ENCODE measurements at regions not wholly inside any gene's neighbourhood (a gene's known extent, or its start where the extent isn't known, plus 50 kb on each side); places are given as distances from the start of the nearest gene placed in this dataset.

DNA sequence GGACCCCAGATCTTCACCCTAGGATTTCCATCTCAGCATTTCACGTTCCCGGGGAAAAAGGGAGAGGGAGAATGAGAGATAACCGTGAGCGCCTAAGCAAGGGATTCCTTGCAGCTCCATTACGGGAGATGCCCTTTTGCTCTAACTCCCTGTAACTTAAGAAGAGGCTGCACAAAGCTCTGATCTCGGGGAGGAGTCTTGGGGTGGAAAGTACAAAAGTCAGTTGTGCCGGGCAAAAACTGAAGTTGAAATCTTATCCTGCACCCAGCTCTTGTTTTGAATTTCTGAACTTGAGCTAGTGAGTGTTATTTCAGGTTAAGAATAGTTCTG, 256.4 kb upstream of the SOX21 start:
- DNase-seq = peak; percentile 4

DNA sequence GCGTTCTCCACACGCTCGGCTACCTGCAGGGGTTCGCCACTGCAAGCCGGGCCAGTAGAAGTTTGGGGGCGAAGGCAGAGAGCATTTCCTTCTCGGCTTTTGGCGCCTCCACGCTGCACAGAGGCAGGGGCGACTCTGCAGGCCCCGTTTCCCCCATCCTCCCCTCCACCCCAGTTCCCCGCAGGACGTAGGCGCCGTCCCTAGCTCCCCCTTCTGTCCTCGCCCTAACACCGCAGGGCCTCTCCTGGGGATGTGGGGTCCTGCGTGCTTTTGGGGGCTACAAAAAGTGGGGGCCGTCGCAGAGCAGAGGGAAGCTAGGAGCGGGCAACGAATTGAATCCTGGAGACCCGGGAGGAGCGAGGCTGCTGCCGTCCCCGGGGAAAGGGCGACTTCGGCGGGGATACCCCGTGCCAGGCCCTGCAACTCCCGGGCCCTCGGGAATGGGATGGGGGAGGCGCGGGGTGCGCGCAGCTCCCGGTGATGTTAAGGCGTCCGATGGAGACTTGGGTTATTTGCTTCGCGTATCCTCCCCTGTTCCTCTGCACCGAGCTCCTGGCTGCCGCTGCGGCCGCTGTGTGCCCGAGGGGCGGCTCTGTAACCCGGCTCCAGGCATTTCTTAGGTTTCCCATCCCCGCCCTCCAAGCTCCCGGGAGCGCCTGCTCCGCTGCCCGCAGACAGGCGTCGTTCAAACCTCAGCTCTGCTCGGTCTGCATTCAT, 255.9 kb upstream of the SOX21 start:
- DNase-seq = peak; percentile 10

DNA sequence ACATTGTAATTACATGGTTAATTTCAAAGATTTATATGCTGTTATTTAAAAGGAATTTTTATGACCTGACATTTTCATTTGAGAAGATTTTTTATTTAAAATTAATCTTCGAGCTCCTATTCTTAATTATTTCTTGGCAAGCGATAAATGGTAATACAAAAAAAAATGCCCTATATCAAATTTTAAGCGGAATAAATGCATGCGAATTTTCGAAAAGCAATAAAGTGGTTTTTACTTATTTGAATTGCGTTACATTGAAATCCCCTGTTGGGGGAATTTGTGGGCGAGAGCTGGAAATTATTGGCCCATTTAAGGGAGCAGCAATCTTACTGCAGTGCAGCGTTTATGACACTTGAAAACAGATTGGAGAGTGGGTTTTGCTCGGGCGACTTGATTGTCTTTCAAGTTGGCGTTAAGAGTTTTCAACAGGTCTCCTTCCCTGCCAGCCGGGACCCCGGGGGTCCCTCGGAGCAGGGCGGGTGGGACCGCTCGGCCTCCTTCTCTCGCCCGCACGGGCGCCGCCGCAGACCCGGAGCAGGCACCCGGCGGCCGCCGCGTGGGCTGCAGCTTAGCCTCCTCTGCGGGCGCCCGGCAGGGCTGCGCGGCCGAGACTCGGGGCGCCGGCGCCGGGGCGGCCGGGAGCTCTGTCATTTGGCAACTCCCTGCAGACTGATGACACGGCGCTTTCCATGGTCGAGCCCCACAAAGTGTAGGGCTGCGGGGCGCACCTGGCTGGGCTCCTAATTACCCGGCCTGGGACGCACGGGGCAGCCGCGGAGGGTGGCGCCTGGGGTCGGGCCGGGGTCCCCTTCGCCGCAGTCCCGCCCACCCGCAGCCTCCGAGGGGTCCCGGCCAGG, 255.1 kb upstream of the SOX21 start:
- peak; percentile 44 for DNase-seq

DNA sequence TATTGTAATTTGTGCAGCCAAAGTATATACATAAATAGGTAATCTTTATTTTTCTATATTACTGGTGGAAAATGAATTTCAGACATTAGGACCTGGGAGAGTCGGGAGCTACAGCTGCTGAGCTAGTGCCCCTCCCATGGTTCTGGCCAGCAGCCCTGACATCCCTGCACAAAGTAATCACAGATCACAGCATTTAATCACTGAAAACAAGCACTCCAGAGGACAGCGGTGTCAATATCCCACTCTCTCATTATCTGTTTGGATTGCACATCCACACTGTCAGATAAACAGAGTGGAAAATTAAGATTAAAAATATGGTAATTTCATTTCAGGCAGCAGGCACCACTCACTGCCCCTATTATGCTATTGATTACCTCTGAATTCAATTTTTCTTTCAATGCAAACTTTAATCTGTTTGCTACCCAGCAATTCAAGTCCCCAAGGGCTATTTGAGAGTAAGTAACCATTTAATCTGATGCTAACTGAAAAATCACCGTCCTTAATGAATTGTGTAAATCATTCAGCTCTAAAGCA, 254.1 kb upstream of the SOX21 start:
- no peak for DNase-seq

DNA sequence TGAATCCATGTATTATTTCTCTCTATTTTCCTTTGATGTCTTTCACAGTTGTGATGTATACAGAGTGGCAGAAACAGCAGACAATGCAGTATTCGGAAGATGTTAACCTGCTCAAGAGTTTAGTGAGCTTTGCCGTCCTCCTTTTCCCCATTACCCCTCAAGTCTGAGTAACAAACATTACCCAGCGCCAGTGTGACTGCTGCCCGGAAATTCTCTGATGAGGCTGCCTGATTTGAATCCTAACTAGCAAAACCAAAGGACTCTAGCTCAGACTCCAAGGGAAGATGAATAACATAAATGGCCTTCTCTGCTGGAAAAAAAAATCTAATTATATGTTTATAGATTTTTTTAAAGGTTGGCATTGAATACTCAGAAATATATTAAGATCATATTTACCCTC, 247.3 kb upstream of the SOX21 start:
- no peak for DNase-seq

DNA sequence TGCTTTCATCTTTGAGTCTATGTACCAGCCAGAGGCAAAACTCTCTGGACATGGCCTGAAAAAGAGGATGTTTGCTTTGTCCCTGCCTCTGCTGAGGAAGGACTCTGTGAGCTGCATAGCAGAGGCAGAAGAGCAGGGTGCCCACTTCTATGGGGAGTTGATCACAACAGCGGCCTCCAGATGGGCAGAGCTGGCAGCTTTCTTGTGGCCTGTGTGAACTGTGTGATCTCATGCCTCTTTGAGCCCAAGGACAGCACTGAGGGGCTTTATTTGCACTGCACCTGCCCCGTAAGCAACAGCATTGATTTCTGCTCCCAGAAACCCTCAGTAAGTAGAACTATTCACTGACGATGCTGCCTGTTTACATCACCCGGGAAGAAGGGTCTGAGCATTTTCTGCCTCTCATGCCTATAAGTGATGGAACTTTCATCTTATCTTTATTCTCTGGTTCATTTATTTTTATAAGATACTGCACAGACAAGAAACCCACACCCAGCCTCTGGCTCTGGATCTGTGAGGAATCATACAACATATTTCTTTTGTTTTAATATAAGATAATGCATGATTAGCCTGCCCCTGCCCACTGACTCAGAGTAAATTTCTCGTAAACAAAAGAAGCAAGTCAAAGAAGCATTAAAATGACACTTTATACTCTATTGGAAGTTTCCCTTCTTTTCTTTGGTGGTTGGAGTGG, 244.2 kb upstream of the SOX21 start:
- no peak for DNase-seq

DNA sequence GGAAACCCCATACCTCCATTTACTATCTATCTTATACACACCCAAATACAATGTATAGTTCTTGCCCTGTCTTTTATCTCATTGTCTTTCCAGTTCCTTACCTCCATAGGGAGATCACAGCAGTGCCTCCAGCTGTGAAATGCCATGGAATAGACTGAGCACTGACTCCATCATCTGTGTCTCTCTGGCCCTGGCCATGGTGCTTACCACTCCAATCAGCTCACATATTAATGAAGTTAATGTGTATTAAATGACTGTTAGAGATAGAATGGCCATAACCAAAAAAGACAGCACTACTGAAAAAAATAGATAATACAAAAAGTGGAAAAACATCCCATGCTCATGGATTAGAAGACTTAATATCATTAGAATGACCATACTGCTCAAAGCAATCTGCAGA, 240.4 kb upstream of the SOX21 start:
- no peak for DNase-seq

DNA sequence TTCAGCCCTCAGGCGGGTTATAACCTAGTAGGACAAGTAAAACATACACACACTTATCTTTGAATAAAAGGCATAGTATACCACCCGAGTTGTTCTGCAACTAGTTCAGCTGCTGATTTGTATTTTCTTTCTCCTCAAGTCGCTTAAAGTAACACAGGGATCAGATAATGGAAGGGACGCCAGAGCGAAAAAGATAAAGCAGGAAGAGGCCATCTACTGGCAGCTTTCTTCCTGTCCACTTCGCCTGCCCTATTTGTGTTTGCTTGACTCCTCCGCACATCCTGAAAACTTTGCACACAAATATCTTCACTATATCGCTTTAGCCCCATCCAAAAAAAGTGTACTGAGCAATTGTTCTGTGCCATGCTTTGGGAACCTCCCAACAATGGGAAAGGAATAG, 238.0 kb upstream of the SOX21 start:
- DNase-seq = no peak

DNA sequence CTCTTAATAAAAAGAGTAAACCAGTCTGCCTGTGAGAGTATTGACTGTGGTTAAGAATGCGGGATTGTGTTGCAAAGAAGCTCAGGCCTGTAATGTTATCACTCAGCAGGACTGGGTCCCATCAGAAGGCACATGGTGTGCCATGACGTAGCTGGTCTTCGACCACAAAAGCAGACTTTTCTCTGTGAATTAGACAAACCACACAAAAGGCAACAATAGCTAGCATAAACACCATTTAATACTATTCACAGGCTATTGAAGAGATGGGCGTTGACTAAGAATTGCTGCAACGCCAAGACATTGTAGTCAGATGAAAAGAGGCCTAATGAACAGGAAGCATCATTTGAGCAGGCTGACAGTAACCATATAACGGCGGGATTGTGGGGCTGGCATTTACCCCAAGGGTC, 235.6 kb upstream of the SOX21 start:
- no peak for DNase-seq

DNA sequence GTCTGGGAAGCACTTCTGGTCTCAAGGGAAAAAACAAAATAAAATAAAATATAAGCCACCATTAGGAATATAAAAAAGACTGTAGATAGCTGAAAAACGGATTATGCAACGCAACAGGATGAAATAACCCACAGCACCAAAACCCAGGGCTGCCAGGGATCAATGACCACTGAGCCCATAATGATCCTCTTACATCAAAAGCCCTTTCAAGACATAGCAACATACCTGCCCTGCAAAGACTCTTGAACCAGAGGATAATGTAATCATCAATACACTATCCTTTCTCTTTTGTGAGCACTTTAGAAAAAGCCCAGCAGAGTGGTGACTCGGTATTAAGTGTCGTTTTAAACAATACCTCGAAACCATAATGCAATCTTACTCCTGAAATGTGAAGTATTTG, 235.0 kb upstream of the SOX21 start:
- DNase-seq = no peak

DNA sequence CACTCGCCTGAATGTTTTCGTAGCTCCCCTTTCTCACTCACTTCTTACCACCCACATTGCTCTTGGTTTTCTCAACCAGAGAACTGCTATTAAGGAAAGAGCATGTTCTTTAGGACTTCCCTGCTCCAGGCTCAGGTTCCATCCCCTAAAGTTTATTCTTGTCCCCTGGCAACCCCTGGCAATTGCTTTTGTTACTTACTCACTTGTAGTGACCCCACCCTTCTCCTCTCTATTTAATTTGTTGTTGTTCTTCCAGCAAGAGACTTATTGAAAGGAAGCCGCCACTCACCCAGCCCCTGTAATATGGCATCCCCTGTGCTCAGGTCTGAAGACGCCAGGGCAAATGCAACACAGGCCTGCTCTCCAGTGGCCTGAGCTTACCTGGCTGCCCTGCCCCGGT, 233.7 kb upstream of the SOX21 start:
- no peak for DNase-seq

DNA sequence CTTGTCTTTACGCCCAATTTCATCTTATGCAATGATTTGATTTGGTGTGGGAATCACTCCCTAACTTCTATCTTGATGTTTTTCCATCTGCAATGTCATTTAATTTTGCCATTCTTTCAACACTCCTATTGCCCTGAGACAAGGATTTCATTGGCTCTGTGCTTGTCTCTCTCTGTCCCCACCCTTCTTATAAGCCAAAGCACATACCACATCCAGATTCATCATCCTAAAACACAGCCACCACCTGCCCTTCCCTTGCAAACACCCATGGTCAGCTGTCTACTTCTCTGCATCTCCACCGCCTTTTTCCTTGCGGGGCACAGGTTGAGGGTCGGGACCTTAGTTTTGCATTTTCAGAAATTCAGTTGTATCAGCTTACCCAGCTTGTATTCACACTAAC, 225.8 kb upstream of the SOX21 start:
- no peak for DNase-seq

DNA sequence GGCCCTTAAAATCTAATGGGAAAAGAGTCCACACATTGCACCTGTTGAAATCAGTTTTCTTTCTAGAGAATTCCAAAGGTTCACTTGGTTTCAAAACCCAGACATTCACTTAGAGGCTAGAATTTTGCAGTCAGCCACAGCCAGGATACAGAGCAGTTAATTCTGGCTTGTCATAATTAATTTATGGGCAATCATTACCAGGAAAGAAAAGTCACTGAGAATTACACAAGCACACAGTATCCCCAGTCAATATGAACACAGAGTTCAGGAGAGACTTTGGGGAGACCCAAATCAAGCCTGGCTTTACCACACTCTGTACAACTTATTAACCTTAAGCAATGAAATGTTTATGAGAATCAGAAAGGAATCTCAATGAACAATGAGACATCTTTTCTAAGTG, 224.3 kb upstream of the SOX21 start:
- DNase-seq = no peak

DNA sequence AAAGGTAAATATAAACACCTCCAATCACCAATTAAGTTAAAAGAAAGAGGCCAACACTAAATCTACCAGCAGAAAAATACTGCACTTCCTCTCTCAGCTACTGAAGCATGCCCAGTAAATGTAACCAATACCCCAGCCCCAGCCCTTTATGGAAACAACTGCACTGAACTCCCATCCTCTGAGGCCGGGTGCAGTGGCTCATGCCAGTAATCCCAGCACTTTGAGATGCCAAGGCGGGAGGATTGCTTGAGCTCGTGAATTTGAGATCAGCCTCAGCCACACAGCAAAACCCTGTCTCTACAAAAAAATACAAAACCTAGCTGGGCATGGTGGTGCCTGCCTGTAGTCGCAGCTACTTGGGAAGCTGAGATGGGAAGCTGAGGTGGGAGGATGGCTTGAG, 221.6 kb upstream of the SOX21 start:
- DNase-seq = no peak

DNA sequence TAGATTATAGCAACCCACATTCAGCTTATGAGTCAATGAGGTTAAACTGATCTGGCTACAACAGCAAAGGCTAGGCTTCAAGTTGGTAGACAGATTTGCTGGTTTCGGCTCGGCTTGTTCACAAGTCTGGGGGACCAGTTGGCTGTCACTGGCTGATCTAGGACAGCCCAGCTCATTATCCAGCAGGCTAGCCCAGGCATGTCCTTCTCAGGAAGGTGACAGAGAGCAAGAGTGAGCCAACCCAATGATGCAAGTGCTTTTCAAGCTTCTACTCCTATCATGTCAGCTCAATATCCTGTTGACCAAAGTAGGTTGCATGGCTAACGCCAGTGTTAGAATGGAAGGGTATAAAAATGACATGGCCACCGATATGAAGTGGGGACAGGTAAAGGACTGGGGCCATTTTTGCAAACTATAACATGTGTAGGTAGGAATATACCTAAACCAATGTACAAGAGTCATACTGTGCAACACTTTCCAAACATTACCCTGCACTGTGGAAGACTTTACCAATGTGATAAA, 220.9 kb upstream of the SOX21 start:
- no peak for DNase-seq

DNA sequence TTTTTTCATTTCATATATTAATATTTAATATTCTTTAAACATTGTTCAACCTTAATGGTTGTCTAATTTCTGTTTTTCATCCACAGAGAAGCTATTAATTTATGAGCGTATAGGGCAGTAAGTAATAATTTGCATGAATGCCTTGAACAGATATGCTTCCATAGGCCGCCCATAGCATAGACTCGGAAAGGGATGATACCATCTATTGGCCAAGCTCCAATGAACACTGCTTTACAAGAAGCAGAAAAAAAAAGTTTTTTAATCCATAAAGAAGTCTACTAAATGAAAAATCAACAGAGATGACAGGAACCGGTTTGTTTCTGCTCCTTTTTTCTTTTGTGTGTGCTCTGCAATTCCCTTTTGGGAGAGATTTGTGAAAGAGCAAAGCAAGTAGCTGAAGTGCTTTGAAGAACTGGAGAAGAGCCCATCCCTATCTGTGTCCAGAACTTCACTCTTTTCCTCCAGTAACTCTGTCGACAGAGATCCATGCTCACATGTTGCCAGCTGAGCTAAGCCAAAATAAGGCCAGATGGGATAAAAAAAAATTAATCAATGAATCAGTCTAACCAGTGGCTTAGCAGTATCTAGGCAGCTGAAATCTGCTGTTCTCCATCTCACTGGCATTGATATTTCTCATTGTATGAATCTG, 215.9 kb upstream of the SOX21 start:
- no peak for DNase-seq

DNA sequence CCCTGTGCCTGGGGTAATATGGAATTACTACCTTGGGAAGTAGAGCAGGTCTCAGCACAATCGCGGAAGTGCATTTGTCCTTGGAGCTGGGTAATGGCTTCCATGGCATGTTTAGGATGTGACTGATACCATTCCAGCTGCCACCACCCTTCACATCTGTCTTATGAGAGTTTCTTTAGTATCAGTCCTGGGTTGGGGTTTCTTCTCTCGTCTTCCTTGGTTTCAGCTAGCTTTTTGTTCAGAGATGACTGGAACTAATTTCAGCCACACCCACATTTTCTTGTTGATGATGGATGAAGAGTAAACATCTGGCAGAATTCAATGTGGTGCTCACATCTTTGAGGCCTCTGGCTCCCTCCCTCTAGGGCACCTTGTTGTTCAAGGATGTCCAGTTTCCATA, 212.9 kb upstream of the SOX21 start:
- no peak for DNase-seq

DNA sequence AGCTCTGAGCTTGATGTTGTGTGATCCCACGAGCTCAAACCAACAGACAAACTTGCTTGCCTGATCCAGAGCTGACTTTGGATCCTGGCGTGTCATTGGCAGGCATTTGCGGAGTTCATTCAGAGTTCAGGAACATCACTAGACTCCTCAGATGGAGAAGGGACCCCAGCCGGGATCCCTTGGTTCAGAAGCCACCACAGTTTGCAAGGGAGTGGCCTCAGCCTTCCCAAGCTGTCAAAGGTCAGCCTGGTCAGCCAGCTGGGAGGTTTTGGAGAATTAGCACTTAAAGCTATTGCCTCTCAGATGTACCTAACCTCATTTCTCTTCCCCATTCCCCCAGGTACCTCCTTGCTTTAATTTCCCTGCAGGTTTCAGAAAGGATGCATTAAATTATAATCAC, 208.8 kb upstream of the SOX21 start:
- no peak for DNase-seq

DNA sequence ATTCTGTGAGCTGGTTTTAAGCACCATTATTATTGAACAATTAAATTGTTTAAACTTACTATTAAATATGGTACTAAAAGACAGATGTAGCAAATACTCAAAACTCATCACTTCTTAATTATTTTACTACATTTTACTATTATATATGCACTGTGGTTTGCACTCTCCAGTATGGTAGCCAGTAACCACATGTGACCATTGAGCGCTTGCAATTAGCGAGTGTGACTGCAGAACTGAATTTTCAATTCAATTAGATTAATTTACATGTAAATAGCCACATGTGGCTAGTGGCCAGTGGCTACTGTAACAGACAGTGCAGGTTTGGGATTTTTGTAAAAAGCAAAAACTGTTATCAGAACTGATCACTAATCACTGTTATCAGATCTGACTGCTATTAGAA, 208.2 kb upstream of the SOX21 start:
- no peak for DNase-seq

DNA sequence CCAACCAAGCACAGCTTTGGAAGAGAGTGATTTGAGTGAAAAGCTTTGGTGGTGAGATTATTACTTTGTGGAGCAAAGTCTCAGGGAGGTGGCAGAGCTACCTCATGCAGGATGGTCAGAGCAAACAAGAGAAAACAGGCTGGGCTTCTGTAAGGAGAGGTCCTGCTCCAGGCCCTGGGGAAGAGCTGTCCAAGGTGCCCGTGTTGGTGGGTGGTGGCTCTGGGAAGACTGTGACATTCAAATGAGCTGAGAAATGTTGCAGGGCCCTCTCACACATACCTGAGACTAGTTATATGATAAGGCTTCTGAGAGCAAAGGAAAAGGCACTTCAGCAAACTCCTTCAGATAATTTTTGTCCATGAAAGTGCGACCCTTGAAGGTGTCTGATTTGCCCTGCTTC, 205.5 kb upstream of the SOX21 start:
- peak; percentile 3 for DNase-seq

DNA sequence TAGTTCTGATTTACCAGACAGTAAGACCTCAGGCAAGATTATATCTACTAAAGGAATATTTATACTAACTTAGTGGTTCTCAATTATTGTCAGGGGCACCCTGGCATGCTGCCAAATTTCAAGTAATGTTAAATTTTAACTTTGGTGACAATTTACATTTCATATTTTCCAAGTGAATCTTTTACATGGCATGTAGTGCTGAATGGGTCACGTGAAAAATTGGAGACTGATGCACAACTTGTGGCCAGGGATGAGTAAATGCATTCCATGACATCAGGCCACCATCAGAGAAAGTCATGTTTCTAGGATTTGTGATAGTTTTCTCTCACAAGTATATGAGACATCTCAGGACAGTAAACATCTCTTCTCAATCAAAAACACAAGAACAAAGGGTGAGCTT, 202.6 kb upstream of the SOX21 start:
- no peak for DNase-seq

DNA sequence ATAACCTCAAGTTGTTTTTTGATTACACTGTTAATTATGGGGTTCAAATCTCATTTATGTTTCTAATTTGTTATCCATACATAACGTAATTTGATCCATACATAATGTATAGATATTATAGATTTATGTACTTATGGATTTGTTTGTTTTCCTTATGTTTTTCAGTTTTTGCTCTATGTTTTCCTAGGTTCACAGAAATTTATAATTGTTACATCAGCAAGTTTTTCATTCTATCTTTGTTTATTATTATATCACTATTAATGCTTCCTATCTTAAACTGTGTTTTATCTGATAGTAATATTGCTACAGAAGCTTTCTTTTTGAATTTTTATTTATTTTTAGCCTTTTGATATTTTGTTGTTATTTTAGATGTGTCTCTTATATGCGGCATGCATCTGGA, 194.3 kb upstream of the SOX21 start:
- DNase-seq = no peak

Measured in hematopoietic multipotent progenitor cell treated with erythropoietin and hydrocortisone succinate and interleukin-3 and kit ligand, for 6 days (in vitro differentiated cells).